ENCODE measurements at regions not wholly inside any gene's neighbourhood (a gene's known extent, or its start where the extent isn't known, plus 50 kb on each side); places are given as distances from the start of the nearest gene placed in this dataset.
"Not testable (repeated sequence)": the region's sequence is repeated elsewhere in the genome, so short reads cannot be mapped to it uniquely, and the experiment has no call there.

DNA sequence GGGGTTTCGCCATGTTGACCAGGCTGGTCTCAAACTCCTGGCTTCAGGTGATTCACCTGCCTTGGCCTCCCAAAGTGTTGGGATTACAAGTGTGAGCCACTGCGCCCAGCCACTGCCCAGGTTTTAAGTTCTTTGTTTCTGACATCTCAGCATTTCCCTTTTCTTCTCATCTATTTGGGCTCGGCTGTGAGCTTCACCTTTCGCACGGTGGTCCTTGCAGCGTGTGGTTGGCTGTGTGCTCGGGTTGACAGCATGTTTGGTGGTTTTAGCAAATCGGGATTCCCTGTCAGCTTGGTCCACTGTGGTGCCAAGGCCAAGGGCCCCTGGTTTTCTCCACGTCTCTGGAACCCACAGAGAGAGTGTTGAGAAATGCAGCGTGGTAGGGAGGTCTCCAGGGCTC, 138.8 kb downstream of the DNAJB6 start:
- Histone ChIP-seq H3K36me3 (ENCODE audit: control insufficient read depth, insufficient read depth, low read length) (no peaks in the 10 kb centered on the region), H3K4me3 (ENCODE audit: low read depth, low read length) (no peak overlapping the region), H3K27me3 (ENCODE audit: control insufficient read depth, insufficient read depth, low read length) (no peaks in the 10 kb centered on the region)
- TF ChIP-seq, protein P1, sequence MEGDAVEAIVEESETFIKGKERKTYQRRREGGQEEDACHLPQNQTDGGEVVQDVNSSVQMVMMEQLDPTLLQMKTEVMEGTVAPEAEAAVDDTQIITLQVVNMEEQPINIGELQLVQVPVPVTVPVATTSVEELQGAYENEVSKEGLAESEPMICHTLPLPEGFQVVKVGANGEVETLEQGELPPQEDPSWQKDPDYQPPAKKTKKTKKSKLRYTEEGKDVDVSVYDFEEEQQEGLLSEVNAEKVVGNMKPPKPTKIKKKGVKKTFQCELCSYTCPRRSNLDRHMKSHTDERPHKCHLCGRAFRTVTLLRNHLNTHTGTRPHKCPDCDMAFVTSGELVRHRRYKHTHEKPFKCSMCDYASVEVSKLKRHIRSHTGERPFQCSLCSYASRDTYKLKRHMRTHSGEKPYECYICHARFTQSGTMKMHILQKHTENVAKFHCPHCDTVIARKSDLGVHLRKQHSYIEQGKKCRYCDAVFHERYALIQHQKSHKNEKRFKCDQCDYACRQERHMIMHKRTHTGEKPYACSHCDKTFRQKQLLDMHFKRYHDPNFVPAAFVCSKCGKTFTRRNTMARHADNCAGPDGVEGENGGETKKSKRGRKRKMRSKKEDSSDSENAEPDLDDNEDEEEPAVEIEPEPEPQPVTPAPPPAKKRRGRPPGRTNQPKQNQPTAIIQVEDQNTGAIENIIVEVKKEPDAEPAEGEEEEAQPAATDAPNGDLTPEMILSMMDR (IDR thresholded peaks at IDR 0.05; ENCODE audit: insufficient read depth, low read length, poor library complexity, severe bottlenecking): no peak
- DNase-seq (ENCODE audit: low read depth): no peak

- H3K36me3 ChIP-seq (ENCODE audit: control insufficient read depth, insufficient read depth, low read length): no peaks in the 10 kb centered on the region
- H3K27me3 ChIP-seq (ENCODE audit: control insufficient read depth, insufficient read depth, low read length): no peaks in the 10 kb centered on the region
- TF ChIP-seq, protein P1 (IDR thresholded peaks at IDR 0.05; ENCODE audit: insufficient read depth, low read length, poor library complexity, severe bottlenecking): no peak
- DNase-seq (ENCODE audit: low read depth): no peak
- H3K4me3 ChIP-seq (ENCODE audit: low read depth, low read length): no peak overlapping the region
Measured at GRCh38 chr7:157476201-157476600, 139.4 kb downstream of the DNAJB6 start.

DNA sequence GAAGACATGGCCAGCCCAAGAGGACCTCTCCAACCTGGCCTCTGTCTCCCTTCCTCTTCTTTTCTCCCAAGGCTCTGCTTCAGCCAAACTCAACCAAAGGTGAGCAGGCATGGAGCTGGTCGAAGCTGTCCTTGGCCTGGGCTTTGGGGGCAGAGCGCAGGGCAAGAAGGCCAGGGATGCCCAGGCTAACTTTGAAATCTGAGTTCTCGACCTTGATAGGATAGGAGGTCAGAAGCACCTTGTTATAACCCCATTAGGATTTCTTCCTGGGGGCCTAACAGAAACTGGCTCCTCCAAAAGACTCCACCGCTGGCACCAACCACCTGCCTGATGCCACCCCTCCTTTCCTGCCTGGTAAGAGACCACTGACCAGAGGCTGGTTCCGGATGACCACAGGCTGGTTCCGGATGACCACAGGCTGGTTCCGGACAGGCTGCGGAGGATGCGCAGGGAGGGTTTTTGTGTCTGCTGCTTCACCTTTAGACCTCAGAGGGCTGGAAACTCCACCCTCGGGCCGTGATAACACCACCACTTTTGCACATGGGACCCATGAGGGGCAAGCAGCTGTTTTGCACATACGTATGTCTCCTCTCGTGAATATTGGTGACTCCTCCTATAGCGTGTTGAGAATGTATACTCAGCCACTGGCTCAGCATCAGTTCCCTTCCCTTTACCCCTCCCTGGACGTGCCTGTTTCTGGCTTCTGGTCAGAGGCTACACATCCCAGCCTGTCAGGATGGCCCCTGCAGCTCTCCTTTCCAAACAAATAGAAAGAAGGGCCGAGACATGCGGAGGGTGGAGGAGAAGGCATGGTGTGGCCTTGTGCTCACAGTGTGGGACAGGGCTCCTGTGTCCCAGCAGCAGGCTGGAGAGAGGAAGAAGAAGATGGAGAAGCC, 140.1 kb downstream of the DNAJB6 start:
- H3K27me3 ChIP-seq (ENCODE audit: control insufficient read depth, insufficient read depth, low read length): no peaks in the 10 kb centered on the region
- DNase-seq (ENCODE audit: low read depth): no peak
- no peaks in the 10 kb centered on the region for H3K36me3 ChIP-seq (ENCODE audit: control insufficient read depth, insufficient read depth, low read length)
- no peak overlapping the region for H3K4me3 ChIP-seq (ENCODE audit: low read depth, low read length)
- TF ChIP-seq, protein P1 (IDR thresholded peaks at IDR 0.05; ENCODE audit: insufficient read depth, low read length, poor library complexity, severe bottlenecking): no peak

DNA sequence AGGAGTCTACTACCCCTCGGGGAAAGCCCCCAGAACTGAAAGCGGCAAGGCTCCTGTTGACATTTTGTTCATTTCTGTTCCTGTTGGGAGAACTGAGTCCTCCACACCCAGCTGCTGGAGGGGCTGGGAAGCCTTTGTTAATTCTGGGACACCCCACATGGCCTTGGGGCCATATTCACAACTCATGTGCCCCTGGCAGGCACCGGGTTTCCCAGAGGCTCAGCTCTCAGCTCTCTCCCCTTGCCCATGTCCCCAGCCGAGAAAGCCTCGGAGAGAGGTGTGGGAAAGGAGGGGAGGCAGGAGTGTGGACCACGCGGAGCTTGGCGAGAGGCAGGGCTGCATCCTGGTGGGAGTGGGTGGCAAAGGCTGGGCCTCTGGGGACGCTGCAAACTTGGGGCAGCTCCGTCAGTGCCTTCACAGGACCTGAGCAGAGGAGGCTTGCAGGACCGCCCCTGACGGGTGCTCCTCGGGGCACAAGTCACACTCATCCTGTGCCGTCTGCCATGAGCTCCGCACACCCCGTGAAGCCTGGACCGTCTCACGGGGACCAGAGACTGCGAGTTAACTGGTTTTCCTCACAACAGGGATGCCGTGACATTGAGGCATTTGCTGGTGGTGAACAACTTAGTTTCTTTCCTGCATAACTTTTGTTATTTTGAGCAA, 140.9 kb downstream of the DNAJB6 start:
- Histone ChIP-seq H3K4me3 (ENCODE audit: low read depth, low read length) (no peak overlapping the region), H3K27me3 (ENCODE audit: control insufficient read depth, insufficient read depth, low read length) (no peaks in the 10 kb centered on the region), H3K36me3 (ENCODE audit: control insufficient read depth, insufficient read depth, low read length) (no peaks in the 10 kb centered on the region)
- no peak for DNase-seq (ENCODE audit: low read depth)
- TF ChIP-seq, protein P1 (IDR thresholded peaks at IDR 0.05; ENCODE audit: insufficient read depth, low read length, poor library complexity, severe bottlenecking): no peak

DNA sequence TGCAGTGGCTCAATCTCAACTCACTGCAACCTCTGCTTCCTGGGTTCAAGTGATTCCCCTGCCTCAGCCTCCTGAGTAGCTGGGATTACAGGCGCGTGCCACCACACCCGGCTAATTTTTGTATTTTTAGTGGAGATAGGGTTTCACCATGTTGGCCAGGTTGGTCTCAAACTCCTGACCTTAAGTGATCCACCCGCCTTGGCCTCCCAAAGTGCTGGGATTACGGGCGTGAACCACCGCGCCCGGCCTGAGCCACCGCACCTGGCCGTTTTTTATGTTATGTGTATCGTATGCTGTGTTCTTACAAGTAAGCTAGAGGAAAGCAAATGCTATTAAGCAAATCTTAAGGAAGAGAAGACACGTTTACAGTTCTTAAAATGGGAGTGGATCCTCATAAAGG, 141.8 kb downstream of the DNAJB6 start:
- not testable (repeated sequence) for DNase-seq (ENCODE audit: low read depth); H3K27me3 ChIP-seq (ENCODE audit: control insufficient read depth, insufficient read depth, low read length); H3K4me3 ChIP-seq (ENCODE audit: low read depth, low read length); H3K36me3 ChIP-seq (ENCODE audit: control insufficient read depth, insufficient read depth, low read length)

DNA sequence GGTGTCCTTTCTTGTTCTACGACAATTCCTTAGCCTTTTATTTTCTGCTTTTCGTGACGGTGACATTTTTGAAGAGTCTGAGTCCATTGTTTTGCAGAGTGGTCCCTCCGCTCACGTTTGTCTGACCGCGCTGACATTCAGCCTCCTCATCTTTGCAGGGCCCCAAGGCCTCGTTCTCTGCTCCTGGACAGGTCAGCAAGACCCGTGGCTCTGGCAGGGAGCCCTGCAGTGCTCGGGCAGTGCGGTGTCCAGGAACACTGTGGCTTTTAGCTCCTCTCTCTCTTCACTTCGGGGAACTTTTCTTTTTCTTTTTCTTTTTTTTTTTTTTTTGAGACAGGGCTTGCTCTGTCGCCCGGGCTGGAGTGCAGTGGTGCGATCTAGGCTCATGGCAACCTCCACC, 142.5 kb downstream of the DNAJB6 start:
- H3K4me3 ChIP-seq (ENCODE audit: low read depth, low read length): no peak overlapping the region
- no peak for DNase-seq (ENCODE audit: low read depth)
- TF ChIP-seq, protein P1 (IDR thresholded peaks at IDR 0.05; ENCODE audit: insufficient read depth, low read length, poor library complexity, severe bottlenecking): no peak

More for the DNA sequence above, 142.5 kb downstream of the DNAJB6 start:
- no peaks in the 10 kb centered on the region for H3K36me3 ChIP-seq (ENCODE audit: control insufficient read depth, insufficient read depth, low read length)
- no peaks in the 10 kb centered on the region for H3K27me3 ChIP-seq (ENCODE audit: control insufficient read depth, insufficient read depth, low read length)
